Fibroblast of villous mesenchyme (primary cell): ENCODE measurements at regions not wholly inside any gene's neighbourhood (a gene's known extent, or its start where the extent isn't known, plus 50 kb on each side); places are given as distances from the start of the nearest gene placed in this dataset.
"Not testable (repeated sequence)": the region's sequence is repeated elsewhere in the genome, so short reads cannot be mapped to it uniquely, and the experiment has no call there.

ENCODE experiments used
- DNase-seq: peaks from one replicate; pipeline ENCODE4 v3.0.0-alpha.2; 2010; ENCODE audit warnings: low read depth
- H3K4me3 ChIP-seq: 2 replicates; pipeline ENCODE4 v1.5.1; 2011; ENCODE audit warnings: low read depth, mild to moderate bottlenecking, low read length
- TF ChIP-seq, protein P1 (sequence below): IDR thresholded peaks from 2 replicates; pipeline ENCODE4 v1.5.1; 2012; ENCODE audit warnings: low read depth, mild to moderate bottlenecking, low read length; ENCODE audit not compliant: insufficient read depth

DNA sequence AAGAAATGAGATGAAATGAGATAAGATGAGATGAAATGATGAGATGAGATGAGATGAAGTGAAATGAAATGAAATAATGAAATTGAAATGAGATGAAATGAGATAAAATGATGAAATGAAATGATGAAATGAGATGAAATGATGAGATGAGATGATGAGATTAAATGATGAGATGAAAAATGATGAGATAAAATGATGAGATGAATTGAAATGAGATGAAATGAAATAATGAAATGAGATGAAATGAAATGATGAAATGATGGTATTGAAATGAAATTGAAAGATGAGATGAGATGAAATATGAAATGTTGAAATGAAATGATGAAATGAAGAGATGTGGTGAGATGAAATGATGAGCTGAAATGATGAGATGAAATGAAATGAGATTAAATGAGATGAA lies 231.0 kb downstream of the GOLGA6L6 start:
- no peak for DNase-seq
- TF ChIP-seq, protein P1, sequence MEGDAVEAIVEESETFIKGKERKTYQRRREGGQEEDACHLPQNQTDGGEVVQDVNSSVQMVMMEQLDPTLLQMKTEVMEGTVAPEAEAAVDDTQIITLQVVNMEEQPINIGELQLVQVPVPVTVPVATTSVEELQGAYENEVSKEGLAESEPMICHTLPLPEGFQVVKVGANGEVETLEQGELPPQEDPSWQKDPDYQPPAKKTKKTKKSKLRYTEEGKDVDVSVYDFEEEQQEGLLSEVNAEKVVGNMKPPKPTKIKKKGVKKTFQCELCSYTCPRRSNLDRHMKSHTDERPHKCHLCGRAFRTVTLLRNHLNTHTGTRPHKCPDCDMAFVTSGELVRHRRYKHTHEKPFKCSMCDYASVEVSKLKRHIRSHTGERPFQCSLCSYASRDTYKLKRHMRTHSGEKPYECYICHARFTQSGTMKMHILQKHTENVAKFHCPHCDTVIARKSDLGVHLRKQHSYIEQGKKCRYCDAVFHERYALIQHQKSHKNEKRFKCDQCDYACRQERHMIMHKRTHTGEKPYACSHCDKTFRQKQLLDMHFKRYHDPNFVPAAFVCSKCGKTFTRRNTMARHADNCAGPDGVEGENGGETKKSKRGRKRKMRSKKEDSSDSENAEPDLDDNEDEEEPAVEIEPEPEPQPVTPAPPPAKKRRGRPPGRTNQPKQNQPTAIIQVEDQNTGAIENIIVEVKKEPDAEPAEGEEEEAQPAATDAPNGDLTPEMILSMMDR, result no peak
- no peak overlapping the region for H3K4me3 ChIP-seq

DNA sequence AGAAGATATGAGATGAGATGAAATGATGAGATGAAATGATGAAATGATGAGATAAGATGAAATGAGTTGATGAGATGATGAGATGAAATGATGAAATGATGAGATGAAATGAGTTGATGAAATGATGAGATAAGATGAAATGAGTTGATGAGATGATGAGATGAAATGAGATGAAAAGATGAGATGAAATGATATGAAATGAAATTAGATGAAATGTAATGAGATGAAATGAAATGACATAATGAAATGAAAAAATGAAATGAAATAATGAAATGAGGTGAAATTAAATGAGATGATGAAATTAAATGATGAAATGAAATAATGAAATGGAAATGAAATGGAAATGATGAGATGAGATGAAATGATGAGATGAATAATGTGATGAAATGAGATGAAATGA lies 231.6 kb downstream of the GOLGA6L6 start:
- not testable (repeated sequence) for DNase-seq, H3K4me3 ChIP-seq

DNA sequence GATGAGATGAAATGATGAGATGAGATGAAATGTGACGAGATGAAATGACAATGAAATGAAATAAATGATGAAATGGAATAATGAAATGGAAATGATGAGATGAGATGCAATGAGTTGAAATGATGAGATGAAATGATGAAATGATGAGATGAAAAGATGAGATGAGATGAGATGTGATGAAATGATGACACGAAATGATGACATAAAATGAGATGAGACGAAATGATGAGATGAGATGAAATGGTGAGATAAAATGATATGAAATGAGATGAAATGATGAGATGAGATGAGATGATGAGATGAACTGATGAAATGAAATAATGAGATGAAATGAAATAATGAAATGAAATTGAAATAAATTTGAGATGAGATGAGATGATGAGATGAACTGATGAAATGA lies 232.2 kb downstream of the GOLGA6L6 start:
- not testable (repeated sequence) for DNase-seq, H3K4me3 ChIP-seq

DNA sequence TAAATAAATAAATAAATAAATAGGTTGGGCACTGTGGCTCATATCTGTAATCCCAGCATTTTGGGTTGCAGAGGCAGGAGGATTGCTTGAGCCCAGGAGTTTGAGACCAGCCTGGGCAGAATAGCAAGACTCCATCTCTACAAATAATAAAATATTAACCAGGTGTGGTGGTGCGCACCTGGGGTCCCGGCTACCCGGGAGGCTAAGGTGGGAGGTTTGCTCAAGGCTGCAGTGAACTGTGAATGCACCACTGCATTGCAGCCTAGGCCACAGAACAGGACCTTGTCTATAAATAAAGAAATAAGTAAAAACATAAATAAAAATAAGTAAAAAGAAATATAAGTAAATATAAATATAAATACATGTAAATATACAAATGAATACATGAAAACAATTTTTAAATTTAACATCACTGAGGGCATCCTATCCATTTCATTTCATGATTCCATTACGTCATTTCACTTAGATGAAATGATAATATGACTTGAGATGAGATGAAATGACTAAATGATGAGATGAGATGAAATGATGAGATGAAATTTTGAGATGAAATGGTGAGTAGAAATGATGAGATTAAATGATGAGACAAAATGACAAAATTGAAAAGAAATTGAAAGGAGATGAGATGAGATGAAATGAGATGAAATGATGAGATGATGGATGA lies 233.4 kb downstream of the GOLGA6L6 start:
- DNase-seq, H3K4me3 ChIP-seq: not testable (repeated sequence)

DNA sequence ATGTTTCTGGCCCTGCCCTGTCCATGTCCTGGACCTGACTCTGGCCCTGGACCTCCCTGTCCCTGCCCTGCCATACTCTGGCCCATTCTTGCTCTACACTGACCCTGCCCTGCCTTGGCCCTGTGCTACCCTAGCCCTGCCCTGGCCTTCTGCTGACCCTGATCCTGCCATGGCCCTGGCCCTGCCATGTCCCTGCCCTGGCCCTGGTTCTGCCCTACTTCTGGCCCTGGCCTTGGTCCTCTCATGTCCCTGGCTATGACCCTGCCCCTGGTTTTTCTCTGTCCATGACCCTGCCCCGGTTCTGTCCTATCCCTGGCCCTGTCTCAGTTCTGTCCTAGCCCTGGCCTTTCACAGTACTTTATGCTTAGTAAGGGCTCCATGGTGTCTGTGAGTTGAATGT lies 234.5 kb downstream of the GOLGA6L6 start:
- not testable (repeated sequence) for H3K4me3 ChIP-seq, DNase-seq

DNA sequence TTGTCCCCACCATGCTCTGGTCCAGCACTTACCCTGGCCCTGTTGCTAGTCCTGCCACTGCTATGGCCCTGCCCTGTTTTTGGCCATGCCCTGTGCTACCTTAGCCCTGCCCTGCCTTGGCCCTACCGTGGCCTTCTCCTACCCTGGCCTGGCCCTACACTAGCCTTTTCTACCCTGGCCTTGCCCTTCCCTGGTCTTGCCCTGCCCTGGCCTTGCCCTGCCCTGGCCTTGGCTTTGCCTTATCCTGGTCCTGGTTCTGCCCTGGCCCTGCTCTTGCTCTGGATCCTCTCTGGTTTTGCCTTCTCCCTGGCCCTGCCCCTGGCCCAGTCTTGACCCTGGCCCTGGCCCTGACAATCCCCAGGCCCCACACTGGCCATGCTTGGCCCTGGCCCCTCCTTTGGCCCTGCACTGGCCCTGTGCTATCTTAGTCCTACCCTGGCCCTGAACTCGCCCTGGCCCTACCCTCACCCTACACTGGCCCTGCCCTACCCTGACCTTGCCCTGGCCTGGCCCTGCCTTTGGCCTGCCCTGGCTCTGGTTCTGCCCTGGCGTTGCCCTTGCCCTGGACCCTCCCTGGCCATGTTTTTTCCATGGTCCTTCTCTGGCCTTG lies 235.0 kb downstream of the GOLGA6L6 start:
- H3K4me3 ChIP-seq, DNase-seq: not testable (repeated sequence)

DNA sequence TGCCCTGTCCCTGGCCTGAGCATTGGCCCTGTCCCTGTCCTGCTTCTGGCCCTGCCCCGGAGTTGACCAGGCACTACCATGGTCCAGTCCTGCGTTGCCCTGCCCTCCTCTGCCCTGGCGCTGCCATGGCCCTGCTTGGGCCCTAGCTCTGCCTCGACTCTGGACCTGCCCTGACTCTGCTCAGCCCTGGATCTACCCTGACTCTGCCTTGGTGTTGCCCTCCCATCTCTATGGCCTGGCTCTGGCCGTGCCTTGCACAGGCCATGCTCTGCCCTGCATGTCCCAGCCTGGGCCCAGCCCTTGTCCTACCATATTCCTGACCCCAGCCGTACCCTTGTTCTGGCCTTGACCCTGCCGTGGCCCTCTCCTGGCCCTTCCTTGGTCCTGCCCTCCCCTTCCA lies 235.7 kb downstream of the GOLGA6L6 start:
- not testable (repeated sequence) for DNase-seq, H3K4me3 ChIP-seq

DNA sequence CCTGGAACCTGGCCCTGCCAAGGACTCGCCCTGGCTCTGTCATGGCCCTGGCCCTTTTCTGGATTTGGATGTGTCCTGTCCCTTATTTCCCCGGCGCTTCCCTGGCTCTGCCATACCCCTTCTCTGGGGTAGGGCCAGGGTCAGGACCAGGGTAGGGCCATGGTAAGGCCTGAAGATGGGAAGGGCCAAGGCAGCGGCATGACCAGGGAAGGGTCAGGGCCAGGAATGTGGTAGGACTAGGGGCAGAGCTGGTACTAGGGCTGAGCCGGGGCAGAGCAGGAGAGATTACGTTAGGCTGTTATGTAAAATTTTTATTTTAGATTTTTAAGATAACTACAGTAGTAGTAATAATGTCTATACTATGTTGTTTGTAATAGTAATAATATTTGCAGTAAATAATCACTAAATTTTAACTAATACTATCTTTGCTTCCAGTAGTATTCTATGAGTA lies 236.6 kb downstream of the GOLGA6L6 start:
- DNase-seq, result not testable (repeated sequence)

DNA sequence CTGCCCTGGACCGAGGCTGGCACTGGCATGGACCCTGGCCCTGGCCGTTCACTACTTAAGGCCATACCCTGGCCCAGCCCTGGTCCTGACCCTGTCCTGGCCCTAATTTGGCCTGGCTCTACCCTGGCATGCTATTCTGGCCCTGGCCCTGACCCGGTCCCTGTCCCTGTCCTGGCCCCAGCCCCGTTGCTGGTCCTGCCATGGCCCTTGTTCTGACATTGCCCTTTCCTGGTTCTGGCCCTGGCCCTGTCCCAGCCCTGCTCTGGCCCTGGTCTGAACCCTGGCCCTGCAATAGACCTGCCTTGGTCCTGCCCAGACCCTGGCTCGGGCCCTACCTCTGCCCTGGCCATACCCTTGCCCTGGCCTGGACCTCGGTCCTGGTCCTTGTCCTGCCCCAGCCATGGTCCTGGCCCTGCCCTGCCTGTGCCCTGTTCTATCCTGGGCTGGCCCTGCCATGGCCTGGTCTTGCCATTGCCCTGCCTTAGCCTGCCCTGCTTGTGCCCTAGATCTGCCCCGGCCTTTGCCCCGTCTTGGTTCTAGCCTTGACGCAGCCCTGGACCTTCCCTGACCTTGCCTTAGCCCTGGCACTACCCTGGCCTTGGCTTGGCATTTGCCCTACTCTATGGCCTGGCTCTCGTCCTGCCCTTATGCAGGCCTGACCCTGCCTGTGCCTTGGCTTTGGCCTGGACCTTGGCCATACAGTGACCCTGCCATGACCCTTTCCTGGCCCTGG lies 237.2 kb downstream of the GOLGA6L6 start:
- not testable (repeated sequence) for DNase-seq, H3K4me3 ChIP-seq

More for the DNA sequence above, 236.6 kb downstream of the GOLGA6L6 start:
- H3K4me3 ChIP-seq, result not testable (repeated sequence)

DNA sequence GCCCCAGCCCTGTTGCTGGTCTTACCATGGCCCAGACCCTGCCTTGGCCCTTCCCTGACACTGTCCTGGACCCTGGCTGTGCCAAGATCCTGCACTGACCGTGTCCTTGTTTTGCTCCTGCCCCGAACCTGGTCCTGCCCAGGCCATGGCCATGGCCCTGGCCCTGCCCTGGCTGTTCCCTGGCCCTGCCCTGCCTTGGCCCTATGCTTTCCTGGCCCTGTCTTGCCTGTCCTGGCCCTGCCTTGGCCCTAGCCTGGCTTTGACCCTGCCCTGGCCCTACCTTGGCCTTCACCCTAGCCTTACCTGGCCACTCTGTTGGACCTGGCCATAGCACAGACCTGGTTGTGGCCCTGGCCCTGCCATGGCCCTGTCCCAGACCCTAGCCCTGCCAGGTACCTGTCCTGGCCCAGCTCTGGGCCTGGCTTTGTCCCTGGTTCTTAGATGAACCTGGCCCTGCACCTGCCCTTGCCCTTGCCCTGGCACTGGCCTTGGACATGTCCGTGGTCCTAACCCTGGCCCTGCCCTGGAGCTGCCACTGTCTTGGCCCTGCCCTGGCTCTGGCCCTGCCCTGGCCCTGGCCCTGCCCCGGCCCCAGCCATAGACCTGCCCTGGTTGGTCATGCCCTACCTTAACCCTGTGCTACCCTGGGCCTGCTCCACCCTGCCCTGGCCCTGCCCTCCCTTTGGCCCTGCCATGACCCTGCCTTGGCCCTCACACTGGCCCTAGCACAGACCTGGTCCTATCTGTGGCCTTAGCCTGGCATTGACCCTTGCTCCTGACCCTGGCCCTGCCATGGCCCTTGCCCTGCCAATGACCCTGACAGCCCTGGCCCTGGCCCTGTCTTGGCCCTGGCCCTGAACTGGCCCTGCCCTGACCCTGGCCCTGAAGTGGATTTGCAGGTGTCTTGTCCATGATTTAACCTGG lies 238.1 kb downstream of the GOLGA6L6 start:
- not testable (repeated sequence) for H3K4me3 ChIP-seq, DNase-seq

DNA sequence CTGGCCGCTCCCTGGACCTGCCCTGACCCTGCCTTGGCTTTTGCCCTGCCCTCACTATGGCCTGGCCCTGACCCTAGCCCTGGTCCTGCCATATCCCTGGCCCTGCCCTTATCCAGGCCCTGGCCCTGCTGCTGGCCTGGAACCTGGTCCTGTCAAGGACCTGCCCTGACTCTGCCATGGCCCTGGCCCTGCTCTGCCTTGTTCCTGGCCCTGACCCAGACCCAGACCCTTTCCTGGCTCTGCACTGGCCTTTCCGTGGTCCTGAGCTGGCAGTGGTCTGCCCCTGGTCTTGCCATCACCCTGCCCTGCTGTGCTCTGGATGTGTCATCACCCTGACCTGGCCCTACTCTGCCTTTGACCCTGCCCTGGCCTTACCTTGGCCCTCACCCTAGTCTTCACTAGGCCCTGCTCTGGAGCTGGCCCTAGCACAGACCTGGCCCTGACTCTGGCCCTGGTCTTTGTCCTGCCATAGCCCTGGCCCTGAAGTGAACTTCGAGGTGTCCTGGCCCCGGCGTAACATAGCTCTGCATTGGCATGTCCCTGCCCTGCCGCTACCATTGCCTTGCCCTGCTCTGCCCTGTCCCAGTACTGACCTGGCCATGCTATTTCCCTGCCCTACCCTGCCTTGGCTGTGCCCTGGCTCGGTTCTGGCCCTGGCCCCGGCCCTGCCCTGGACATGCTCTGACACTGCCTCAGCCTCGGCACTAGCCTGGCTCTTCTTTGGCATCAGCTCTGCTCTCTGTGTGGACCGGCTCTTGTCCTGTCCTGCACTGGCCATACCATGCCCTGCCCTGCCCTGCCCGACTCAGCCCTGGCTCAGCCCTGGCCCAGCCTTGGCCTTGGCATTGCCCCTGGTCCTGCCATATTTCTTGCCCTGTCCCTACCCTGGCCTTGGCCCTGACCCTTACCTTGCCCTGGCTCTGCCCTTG lies 239.2 kb downstream of the GOLGA6L6 start:
- not testable (repeated sequence) for DNase-seq, H3K4me3 ChIP-seq

DNA sequence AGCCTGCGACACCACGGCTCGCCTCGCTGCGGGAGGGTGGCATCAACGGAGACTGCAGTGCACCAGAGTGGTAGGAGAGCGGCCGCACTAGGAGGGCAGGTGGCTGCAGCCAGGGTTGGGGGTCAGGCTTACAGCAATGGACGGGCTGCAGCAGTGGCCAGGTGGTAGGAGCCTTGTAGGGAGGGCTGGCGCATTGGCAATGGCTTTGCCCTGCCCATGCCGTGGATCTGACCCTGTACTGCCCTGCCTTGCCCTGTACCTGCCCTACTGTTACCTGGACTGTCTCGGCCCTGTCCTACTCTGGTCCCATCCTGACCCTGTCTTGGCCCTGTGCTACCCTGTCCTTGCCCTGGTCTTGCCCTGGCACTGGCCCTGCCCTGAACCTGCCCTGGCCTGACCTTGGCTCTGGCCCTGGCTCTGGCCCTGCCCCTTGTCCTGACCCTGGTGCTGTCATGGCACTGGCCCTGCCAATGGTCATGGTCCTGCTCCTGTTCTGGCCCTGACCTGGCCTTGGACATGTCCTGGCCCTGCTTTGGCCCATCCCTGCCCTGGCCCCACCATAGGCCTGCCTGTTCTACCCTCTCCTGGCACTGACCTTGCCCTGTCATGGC lies 240.0 kb downstream of the GOLGA6L6 start:
- H3K4me3 ChIP-seq, DNase-seq: not testable (repeated sequence)

DNA sequence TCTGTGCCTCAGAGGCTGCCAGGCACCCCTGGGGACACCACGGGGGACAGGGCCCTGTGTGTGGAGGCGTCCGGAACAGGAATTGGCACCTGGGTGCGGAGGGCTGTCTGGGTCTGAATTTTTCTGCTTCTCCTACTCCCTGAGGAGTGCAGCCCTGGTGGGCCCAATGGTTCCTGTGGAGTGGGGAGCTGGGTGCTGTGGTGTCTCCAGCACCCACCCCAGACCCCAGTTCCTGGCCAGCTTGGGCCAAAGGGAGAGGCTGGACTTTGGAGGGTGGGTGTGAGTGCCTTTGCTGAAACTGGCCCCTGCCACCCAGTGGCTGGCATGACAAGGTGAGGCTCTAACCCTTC lies 240.6 kb downstream of the GOLGA6L6 start:
- H3K4me3 ChIP-seq, DNase-seq: not testable (repeated sequence)

DNA sequence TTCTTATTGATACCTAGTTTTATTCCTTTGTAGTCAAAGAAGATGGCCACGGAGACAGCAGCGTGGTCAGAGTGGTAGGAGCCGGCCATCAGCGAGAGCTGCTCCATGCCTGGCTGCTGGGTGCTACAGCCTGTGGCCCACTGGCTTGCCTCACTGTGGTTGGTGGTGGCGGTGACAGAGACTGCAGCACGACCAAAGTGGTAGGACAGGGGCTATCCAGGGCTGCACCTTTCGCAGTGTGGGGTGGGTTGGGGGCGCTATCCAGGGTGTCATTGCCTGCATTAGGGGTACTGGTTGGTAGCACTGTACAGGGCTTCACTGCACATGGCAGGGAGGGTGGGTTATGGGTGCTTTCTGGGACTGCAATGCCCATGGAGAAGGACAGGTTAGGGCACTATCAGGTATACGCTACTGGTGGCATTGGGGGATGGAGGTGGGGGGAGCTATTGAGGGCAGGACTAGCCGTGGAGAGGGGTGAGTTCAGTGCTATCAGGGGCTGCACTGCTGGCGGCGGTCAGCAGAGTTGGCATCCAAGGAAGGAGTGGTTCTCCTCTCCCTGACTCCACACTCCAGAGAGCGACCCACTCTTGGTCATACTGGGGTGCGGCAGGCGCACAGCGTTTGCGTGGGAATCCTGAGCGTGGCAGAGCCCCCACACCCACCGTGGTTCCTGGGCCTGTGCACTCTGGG lies 241.1 kb downstream of the GOLGA6L6 start:
- H3K4me3 ChIP-seq, DNase-seq: not testable (repeated sequence)

DNA sequence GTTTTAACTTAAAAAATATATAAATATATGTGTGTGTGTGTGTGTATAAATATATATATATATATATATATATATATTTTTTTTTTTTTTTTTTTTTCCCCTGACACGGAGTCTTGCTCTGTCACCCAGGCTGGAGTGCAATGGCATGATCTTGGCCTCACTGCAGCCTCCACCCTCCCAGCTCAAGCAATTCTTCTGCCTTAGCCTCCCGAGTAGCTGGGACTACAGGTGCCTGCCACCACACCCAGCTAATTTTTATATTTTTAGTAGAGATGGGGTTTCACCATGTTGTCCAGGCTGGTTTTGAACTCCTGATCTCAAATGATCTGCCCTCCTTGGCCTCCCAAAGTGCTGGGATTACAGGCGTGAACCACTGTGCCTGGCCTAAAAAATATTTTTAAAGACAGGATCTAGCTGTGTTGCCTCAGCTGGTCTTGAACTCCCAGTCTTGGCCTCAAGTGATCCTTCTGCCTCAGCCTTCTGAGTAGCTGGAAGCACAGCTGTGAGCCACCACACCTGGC lies 243.9 kb downstream of the GOLGA6L6 start:
- not testable (repeated sequence) for DNase-seq, H3K4me3 ChIP-seq
